GM12892 (cell line): ENCODE measurements at regions not wholly inside any gene's neighbourhood (a gene's known extent, or its start where the extent isn't known, plus 50 kb on each side); places are given as distances from the start of the nearest gene placed in this dataset.
A peak's percentile ranks its signal among the peaks of the same experiment; 100 is the strongest.
"Not testable (repeated sequence)": the region's sequence is repeated elsewhere in the genome, so short reads cannot be mapped to it uniquely, and the experiment has no call there.

Source experiments
- DNase-seq: peaks from one replicate; pipeline ENCODE4 v3.0.0; 2011; ENCODE audit not compliant: insufficient read length
- FAIRE-seq: peaks from 2 replicates; lab custom pipeline; 2011; peaks lifted over from hg19 to GRCh38; lab: Jason Lieb, UNC
- POLR2A ChIP-seq: IDR thresholded peaks from 2 replicates; pipeline ENCODE4 v1.6.1; 2011; ENCODE audit warnings: low read depth, low read length, control low read depth
- POLR2AphosphoS5 ChIP-seq: IDR thresholded peaks from 2 replicates; pipeline ENCODE4 v1.6.1; 2011; ENCODE audit warnings: low read depth, low read length, control low read depth
- TAF1 ChIP-seq: IDR thresholded peaks from 2 replicates; pipeline ENCODE4 v1.6.1; 2011; ENCODE audit warnings: low read depth, mild to moderate bottlenecking, control low read depth, low read length, borderline replicate concordance

GRCh38 chr6:170151804-170152123 is 139.1 kb downstream of the DLL1 start:
- DNase-seq, result no peak
- FAIRE-seq, result no peak
- no peak for TF ChIP-seq POLR2A
- no peak for TF ChIP-seq TAF1
- no peak for TF ChIP-seq POLR2AphosphoS5

GRCh38 chr6:170151321-170151771 is 139.5 kb downstream of the DLL1 start:
- no peak for DNase-seq
- no peak for FAIRE-seq
- TF ChIP-seq TAF1, result no peak
- no peak for TF ChIP-seq POLR2AphosphoS5
- TF ChIP-seq POLR2A, result no peak

GRCh38 chr6:170150590-170150945 is 140.3 kb downstream of the DLL1 start:
- DNase-seq (no peak), FAIRE-seq (no peak)
- TF ChIP-seq POLR2AphosphoS5 (no peak), POLR2A (no peak), TAF1 (no peak)

GRCh38 chr6:170149681-170150589 is 140.9 kb downstream of the DLL1 start:
- DNase-seq (no peak), FAIRE-seq (no peak)
- TF ChIP-seq POLR2A (no peak), TAF1 (no peak), POLR2AphosphoS5 (no peak)

- FAIRE-seq (no peak), DNase-seq (no peak)
- no peak for TF ChIP-seq POLR2A
- no peak for TF ChIP-seq POLR2AphosphoS5
- TF ChIP-seq TAF1, result no peak
Observed at GRCh38 chr6:170148709-170149470, 142.0 kb downstream of the DLL1 start.

- FAIRE-seq (no peak), DNase-seq (no peak)
- TF ChIP-seq POLR2A (no peak), POLR2AphosphoS5 (no peak), TAF1 (no peak)
Observed at GRCh38 chr6:170147832-170148708, 142.8 kb downstream of the DLL1 start.

GRCh38 chr6:170147056-170147787 is 143.7 kb downstream of the DLL1 start:
- DNase-seq (no peak), FAIRE-seq (no peak)
- TF ChIP-seq TAF1 (no peak), POLR2AphosphoS5 (no peak)

GRCh38 chr6:170146640-170147039 is 144.2 kb downstream of the DLL1 start:
- FAIRE-seq (no peak), DNase-seq (no peak)

GRCh38 chr6:170146131-170146530 is 144.7 kb downstream of the DLL1 start:
- DNase-seq, result not testable (repeated sequence)
- peak; percentile 99 for FAIRE-seq

More at GRCh38 chr6:170146640-170147039, 144.2 kb downstream of the DLL1 start:
- TF ChIP-seq POLR2A, result no peak
- no peak for TF ChIP-seq TAF1
- no peak for TF ChIP-seq POLR2AphosphoS5

- not testable (repeated sequence) for FAIRE-seq, DNase-seq
Observed at GRCh38 chr6:170145716-170146115, 145.2 kb downstream of the DLL1 start.

GRCh38 chr6:170145272-170145592 is 145.6 kb downstream of the DLL1 start:
- DNase-seq, result no peak
- TF ChIP-seq POLR2AphosphoS5, result no peak
- no peak for TF ChIP-seq TAF1
- TF ChIP-seq POLR2A, result no peak
- no peak for FAIRE-seq
